IPS DF 4.7 (cell line): ENCODE measurements at regions not wholly inside any gene's neighbourhood (a gene's known extent, or its start where the extent isn't known, plus 50 kb on each side); places are given as distances from the start of the nearest gene placed in this dataset.

Source experiments
- DNase-seq: peaks from one replicate; pipeline ENCODE4 v3.0.0-alpha.2; 2013; ENCODE audit warnings: low spot score; ENCODE audit errors: extremely low read depth

DNA sequence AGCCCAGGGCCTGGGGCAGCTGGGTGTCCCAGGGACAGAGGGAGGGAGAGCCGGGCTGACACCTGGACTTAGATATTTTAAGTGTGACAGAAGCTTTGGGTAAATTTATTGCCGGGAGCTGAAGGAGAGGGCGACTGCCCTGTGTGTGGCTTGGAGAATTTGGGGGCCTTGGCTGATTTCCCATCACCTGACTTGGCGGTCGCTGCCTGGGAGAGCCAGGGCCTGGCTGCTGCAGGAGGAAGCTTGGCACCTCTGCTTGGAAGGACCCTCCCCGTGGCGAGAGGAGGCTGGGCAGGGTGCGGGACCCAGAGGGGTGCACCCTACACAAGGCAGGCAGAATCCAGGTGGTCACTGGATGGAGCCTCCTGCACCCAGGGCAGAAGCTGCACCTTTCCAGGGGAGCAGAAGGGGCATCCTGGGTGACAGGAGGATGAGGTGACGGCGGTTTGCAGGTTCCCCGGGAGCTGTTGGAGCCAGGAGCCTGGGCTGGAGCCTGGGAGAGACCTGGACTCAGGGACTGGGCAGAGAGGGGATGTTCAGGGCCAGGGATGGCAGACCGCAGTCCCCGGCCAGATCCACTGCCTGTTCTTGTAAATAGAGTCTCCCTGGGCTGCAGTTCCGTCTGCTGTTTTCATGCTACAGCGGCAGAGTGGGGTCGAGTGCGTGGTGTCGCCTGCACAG, 72.0 kb downstream of the RGS12 start:
- no peak for DNase-seq

- no peak for DNase-seq
Observed at GRCh38 chr4:3365326-3365725, 72.5 kb downstream of the RGS12 start.

DNA sequence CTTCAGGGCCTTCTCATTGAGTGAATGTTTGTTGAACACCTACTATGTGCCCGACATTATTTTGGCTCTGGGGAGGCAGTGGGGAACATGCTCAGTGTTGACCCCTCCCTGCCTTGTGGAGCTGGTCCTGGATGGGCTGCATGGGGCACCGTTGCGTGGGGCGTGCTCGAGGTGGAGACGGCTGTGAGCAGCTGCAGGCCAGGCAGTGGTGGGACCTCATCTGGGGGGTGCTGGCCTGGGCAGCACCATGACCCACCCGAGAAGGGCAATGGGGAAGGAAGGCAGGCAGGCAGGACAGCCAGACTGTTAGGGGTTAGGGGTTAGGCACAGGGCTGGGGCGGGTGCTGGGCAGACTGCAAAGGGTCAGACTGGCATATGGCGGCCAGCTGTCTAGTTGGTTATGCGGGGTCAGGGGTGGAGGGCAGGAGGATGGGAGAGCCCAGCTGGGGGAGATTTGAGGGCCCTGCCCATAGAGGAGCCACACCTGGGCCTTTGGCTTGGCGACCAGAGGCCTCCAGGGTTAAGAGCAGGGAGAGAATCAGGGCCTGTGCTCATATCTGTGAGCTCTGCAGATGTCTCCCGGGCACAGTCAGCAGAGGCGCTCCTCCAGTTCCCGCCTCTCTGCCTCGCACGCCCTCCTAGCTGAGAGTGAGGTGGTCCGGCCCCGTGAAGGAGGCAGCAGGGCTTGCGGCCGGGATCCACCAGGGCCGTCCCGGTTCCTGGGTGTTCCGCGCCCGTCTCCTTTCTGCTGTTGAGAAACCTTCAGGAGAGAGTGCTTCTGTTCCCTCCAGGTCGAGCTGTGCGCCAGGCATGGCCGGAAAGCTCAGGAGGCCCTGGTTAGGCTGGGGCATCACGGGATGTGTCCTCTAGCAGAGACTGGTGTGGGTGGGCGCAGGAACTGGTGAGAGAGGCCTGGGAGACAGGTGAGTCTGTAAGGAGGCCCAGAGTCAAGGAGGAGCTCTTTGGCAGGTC, 73.3 kb downstream of the RGS12 start:
- no peak for DNase-seq

- DNase-seq, result no peak
Observed at GRCh38 chr4:3366893-3367775, 74.3 kb downstream of the RGS12 start.

DNA sequence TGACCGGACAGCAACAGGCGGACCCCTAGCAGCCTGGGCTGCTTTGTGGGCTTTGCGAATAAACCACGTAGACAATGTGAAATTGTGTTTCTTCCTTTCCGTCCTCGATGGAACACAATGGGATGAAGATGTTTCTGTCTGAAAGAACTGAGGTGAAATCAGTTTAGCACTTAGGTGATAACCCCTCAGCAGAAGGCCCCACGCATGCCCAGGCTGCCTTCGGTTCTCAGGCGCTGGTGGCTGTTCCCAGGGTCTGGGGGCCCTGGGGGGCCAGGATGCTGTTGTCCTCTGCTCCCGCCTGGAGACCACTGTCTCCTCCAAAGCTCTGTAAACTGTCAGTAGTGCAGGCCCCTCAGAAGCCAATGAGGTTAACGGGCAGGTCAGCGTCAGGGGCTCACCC, 73.9 kb upstream of the HGFAC start:
- DNase-seq, result no peak

GRCh38 chr4:3368334-3368733, 73.4 kb upstream of the HGFAC start:
- DNase-seq, result no peak

DNA sequence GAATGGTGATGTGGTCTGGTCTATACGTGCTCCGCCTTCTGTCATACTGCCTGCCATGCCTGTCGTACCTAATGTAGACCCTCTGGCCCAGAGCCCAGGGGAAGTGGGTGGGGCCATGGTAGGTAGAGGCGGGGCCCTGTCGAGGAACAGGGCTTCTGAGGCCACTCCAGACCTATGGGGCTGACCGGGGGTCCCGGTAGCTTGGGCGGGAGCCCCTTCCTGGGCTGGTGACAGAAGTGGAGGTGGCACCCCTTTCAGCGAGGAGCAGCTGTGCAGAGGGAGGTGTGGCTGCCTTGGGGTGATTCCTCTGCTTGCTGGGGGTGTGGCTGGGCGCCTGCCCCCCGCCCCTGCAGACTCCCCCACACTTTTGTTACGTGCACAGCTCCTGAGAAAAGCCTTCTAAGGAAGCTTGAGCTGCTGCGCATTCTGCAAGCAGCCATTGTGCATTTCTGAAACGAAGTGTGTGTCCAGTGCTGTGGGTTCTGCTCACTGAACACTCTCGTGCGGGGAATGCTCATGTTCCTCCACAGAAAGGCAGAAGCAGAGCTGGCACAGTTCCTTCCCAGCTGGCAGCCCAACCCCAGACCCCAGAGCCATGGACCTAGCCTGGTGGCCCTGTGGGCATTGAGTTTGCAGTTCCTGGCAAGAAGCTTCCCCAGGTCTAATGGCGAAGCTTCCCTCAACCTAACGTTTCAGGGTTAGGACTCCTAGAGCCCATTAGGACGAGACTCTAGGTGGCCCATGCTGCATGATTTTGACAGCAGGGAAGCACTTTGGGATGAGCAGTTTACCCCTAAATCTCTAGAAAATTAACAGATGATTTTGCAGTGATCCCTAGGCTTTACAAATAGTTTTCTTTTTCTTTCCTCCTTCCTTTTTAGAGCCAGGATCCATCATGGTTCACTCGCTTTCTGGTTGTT, 72.7 kb upstream of the HGFAC start:
- DNase-seq, result no peak

- DNase-seq, result no peak
Observed at GRCh38 chr4:3369781-3370674, 71.7 kb upstream of the HGFAC start.

- no peak for DNase-seq
Observed at GRCh38 chr4:3371033-3372001, 70.5 kb upstream of the HGFAC start.

DNA sequence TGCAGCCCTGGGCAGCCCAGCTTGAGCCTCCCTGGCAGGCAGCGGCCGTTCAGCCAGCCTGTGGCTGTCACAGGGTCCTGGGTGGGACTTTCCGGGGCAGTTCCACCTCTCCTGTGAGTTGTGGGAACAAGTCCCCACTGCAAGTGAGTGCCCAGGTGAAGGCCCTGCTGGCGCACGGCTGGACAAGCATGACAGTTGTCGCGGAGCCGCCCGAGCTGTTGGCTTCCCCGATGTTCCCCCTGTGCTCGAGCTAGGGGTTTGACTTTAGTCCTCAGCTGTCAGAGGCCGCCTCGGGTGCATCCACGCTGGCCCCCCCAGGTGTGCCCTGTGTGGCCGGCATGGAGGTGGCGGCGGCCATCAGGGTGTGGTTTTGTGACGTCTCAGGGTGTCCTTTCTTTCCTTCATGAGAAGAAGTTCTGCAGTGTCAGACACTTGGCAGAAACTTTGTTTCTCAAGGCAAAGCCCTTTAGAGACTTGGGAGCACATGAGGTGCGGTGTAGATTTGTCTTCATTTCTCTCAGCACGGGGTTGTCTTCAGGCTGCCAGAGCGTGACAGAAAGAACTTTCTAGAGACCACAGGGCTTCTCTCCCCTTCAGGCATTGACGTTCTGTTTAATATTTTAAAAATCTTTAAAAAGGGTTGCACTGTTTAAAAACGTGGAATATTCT, 69.4 kb upstream of the HGFAC start:
- no peak for DNase-seq

DNA sequence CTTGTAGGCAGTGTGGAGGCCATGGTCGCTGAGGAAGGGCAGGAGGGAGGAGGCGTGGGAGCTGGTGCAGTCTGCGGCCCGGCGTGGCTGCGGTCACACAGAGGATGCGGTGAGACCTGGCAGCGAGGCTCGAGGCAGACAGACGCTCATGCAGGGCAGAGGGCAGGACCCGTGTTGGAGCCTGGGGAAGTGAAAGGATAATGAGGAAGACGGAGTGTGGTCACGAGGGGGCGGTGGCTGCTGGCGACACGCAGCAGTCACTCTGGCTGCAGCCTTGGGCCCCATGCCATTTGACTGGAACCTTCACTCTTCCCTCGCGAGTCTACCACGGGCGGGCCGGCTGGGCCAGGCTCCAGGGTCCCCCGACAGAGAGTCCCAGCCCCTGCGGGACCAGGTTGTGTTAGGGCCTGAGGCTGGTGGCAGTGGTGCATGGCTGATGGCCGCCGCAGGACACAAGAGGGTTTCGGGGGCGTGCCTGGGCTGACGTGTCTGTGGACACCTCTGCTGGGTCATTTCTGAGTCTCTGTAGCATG, 68.8 kb upstream of the HGFAC start:
- no peak for DNase-seq

DNA sequence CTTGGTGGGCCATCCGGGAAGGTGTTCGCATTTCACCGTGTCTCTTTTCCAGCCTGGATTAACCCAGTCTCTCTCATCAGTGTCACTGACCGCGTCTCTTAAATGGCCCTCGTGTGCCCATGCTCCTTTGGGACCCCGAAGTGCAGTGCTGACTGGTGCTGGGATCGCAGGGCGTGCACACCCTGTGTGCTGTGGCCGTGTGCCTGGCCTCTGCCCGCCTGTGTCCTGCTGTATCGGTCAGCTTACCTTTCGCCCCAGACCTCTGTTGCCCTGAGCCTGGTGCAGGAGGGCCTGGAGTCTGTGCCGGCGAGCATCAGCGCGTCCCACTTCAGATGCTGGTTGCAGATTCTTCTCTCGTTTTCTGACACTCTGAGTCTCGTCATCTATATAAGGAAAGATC, 68.3 kb upstream of the HGFAC start:
- no peak for DNase-seq

GRCh38 chr4:3374011-3374645, 67.6 kb upstream of the HGFAC start:
- no peak for DNase-seq

DNA sequence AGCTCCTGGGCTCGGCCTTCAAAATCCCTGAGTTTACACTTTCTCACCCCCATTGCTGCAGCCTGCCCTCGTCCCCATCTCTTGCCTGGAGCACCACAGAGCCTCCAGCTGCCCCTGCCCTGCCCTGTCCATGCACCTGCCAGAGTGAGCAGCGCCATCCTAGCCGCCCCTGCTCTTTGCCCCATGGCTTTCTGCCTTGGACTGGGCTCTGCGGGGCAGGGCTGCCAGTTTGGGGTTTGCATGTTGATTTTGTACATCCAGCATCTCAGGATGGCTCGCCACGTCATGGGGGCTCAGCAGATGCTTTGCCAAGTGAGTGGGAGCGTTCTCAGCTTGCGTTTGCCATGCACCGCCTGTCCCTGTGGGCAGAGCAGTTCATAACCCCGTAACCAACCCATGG, 67.1 kb upstream of the HGFAC start:
- DNase-seq, result no peak

DNA sequence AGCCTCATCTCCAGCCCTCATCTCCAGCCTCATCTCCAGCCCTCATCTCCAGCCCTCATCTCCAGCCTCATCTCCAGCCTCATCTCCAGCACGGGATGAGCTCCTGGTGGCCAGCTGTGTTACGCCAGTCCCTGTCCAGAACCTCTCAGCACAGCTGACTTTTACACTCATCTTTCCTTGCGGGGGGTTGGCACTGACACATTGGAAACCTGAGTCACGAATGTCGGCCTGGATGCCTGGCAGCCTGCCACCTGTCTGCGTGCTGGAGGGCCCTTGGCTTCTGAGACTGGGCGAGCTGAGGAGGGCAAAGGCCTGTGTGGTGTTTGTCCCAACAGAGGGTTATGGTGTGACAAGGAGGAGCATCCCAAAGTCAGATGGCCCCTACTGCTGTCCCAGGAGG, 66.1 kb upstream of the HGFAC start:
- DNase-seq, result no peak

DNA sequence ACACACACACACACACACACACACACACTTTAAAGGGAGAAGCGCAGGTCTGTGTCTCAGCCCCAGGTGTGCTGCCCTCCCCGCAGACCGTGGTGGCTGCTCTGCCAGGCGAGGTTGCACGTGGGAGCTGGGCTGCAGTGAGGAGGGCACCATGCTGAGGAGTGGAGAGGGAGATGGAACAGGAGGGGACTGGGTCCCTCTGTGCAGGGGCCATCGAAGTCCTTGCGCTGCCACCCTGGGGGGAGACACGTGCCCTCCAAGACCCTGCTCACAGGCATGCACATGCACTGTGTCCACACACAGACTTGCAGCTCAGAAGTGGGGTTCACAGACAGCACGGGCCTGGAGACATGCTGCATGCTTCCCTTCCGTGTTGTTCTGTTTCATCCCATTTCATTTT, 65.5 kb upstream of the HGFAC start:
- no peak for DNase-seq

DNA sequence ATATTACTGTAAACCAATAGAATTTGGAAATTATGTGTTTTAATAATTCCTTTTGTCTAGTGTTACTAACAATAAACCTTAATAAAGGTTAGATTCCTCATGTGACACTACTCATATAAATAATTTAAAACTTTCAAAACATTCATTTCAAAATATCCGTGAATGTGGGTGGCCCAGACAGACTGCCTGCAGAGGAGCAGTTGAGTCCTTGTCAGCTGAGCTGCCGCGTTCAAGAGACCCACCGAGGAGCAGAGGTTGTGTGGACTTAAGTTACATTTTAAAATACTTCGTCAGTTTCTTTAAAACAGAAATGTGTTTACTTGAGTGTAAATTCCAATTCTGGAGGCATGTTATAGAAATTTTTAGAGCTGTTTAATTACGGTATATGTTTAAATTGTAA, 64.2 kb upstream of the HGFAC start:
- DNase-seq, result no peak
